ENCODE measurements at regions not wholly inside any gene's neighbourhood (a gene's known extent, or its start where the extent isn't known, plus 50 kb on each side); places are given as distances from the start of the nearest gene placed in this dataset.

DNA sequence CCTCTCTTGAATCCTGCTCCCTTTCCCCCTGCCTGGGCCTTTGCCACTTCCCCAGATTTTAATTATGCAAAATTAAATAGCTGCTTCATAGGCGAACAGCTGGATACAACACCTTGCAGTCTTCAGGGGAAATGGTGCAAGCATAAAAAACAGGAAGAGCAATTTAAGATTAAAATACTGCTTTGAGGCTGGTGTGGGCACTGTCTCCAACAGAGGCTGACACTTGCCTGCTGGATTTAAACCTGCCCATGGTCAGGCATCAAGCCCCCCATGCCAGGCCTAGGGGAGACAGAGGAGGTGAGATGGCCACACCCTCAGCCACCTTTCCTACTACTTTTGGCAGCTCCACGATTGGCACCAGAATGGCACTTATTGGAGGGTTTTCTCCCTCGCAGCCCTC is 110.1 kb upstream of the DIO3 start:
- in situ Hi-C loops (cut with HindIII; ENCODE audit: low pct_ligation_motif_present, low sequenced_read_pairs): no loop called here
- Histone ChIP-seq H3K4me3 (ENCODE audit: low read depth, low read length) (no peak overlapping the region), H3K36me3 (replicated peaks) (no peaks in the 10 kb centered on the region), H3K27ac (no peak overlapping the region), H3K27me3 (replicated peaks) (peaks cover 13% of the 10 kb centered on the region)
- TF ChIP-seq, protein P1, sequence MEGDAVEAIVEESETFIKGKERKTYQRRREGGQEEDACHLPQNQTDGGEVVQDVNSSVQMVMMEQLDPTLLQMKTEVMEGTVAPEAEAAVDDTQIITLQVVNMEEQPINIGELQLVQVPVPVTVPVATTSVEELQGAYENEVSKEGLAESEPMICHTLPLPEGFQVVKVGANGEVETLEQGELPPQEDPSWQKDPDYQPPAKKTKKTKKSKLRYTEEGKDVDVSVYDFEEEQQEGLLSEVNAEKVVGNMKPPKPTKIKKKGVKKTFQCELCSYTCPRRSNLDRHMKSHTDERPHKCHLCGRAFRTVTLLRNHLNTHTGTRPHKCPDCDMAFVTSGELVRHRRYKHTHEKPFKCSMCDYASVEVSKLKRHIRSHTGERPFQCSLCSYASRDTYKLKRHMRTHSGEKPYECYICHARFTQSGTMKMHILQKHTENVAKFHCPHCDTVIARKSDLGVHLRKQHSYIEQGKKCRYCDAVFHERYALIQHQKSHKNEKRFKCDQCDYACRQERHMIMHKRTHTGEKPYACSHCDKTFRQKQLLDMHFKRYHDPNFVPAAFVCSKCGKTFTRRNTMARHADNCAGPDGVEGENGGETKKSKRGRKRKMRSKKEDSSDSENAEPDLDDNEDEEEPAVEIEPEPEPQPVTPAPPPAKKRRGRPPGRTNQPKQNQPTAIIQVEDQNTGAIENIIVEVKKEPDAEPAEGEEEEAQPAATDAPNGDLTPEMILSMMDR (IDR thresholded peaks at IDR 0.05; ENCODE audit: low read depth, low read length, missing control alignments): no peak
- no peak for DNase-seq

DNA sequence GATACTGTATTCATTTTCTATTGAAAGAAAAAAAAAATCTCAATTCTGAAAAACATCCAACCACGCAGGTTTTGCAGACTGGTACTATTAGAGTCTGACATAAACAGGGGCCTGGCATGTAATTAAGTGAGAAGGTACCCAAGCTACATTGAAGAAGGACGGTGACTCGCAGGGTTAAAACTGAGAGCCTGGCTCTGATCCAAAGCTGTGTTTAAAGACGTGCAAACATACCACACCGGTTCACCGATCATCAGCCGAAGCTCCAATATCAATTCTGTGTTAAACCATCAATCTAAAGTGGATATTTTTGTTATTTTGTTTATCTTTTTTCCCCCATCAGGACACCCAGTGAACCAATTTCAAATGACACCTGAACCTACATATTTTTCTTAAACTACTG is 108.1 kb upstream of the DIO3 start:
- H3K27me3 ChIP-seq (replicated peaks): peaks cover 30% of the 10 kb centered on the region
- H3K36me3 ChIP-seq (replicated peaks): no peaks in the 10 kb centered on the region
- TF ChIP-seq, protein P1 (IDR thresholded peaks at IDR 0.05; ENCODE audit: low read depth, low read length, missing control alignments): no peak
- DNase-seq: no peak
- H3K27ac ChIP-seq: no peak overlapping the region
- in situ Hi-C loops (cut with HindIII; ENCODE audit: low pct_ligation_motif_present, low sequenced_read_pairs): no loop called here
- no peak overlapping the region for H3K4me3 ChIP-seq (ENCODE audit: low read depth, low read length)

DNA sequence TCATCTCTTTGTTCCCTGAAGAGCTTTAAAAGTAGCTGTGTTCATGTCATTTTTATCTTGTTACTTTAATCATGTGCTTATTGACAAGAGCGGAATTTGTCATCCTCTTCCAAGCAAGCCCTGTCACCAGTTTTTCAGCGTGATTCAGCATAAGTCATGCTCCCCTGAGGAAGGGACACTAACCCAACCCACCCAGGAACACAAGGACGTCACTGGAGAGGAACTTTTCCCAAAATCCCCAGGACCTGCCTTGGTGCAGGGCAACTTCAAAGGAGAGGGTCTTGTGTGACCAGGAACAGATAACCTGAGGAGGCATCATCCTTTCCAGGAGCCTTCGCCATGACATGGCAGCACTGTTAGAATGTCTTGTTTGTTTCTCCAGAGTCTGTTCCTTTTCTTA is 107.1 kb upstream of the DIO3 start:
- H3K4me3 ChIP-seq (ENCODE audit: low read depth, low read length): no peak overlapping the region
- DNase-seq: no peak
- in situ Hi-C loops (cut with HindIII; ENCODE audit: low pct_ligation_motif_present, low sequenced_read_pairs): no loop called here
- TF ChIP-seq, protein P1 (IDR thresholded peaks at IDR 0.05; ENCODE audit: low read depth, low read length, missing control alignments): no peak
- no peak overlapping the region for H3K27ac ChIP-seq
- H3K36me3 ChIP-seq (replicated peaks): no peaks in the 10 kb centered on the region
- H3K27me3 ChIP-seq (replicated peaks): peaks cover 40% of the 10 kb centered on the region

DNA sequence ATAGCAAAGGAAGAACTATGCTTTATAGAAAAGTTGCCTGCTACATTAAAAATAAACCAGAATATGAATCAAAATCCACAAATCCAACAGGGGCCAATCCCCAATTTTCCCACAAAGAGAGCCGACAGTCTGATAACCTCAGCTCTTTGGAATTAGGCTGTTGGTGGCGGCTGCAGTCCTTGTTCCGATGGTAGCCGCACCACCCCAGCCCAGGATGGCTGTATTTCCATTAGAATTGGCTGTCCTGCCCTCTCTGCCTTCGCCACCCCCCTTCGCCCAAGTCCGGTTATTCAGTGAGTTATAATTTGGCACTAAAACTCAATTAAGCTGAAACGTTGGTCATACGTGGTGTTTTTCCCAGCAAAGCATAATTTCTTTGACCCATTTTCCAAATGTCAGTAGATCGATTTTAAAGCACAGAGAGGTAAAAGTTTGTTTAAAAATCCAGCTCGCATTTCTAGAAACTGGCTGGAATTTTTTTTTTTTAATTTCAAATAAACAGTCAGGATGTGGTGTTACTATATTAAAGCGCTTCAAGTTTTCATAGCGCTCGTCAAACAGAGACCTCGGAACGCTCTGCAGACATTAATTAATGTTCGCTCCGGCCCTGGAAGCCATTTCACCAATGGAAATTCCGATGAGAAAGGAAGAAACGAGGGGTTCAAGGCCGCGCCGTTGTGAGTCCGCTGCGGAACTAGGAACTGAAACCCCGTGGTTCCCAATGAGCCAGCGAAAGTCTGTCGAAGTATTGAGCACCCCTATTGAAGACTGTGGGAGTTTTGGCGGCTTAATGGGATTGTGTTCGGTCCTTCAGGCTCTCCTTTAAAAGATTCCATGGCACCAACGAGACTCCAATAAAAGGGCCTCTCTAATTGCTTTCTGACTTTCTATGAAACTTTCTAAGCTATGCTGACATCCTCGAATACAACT is 104.8 kb upstream of the DIO3 start:
- Histone ChIP-seq H3K27me3 (replicated peaks) (peaks cover 45% of the 10 kb centered on the region), H3K36me3 (replicated peaks) (no peaks in the 10 kb centered on the region), H3K4me3 (ENCODE audit: low read depth, low read length) (no peak overlapping the region), H3K27ac (no peak overlapping the region)
- TF ChIP-seq, protein P1 (IDR thresholded peaks at IDR 0.05; ENCODE audit: low read depth, low read length, missing control alignments): no peak
- in situ Hi-C loops (cut with HindIII; ENCODE audit: low pct_ligation_motif_present, low sequenced_read_pairs): no loop called here
- DNase-seq: no peak

DNA sequence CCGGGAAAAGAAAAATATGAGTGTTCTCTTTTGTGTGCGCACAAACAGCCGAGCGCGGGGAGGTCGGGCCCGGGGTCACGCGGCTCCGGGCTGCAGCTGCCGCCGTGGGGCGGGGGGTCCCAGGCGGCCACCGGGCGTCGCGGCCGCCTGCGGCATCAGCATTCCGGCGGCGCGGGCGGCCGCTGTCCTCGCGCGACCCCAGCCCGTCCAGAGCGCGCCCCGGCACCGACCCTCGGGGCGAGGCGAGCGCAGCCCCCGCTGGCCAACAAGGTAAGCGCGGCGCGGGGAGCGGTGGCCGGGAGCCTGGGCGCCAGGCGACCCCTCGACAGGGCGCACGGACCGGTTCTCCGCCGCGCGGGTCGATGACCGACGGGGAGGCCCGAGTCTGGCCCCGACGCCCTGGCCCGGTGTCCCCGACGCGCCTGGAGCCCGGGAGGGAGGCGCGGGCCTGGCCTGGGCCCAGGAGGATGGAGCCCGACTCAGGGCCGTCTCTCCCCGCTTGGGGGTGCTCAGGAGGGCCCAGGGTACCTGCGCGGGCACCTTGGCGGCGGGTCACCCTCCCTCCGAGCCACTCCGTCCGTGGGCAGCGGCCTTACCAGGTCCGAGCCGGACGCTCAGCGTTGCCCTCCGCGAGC is 103.9 kb upstream of the DIO3 start:
- in situ Hi-C loops (cut with HindIII; ENCODE audit: low pct_ligation_motif_present, low sequenced_read_pairs): no loop called here
- H3K36me3 ChIP-seq (replicated peaks): no peaks in the 10 kb centered on the region
- DNase-seq: no peak
- H3K4me3 ChIP-seq (ENCODE audit: low read depth, low read length): no peak overlapping the region
- peaks cover 45% of the 10 kb centered on the region for H3K27me3 ChIP-seq (replicated peaks)
- TF ChIP-seq, protein P1 (IDR thresholded peaks at IDR 0.05; ENCODE audit: low read depth, low read length, missing control alignments): no peak
- H3K27ac ChIP-seq: no peak overlapping the region

Data from brain microvascular endothelial cell (primary cell).